HepG2 (cell line): ENCODE measurements at regions not wholly inside any gene's neighbourhood (a gene's known extent, or its start where the extent isn't known, plus 50 kb on each side); places are given as distances from the start of the nearest gene placed in this dataset.

Experiments used
- ATAC-seq: fragments of 200-7000 bp; cut with Tn5 transposase; 3 replicates; pipeline ENCODE4 v1.9.1; 2020; ENCODE audit warnings: mild to moderate bottlenecking, moderate library complexity
- BruUV-seq: library from RNA; stranded (reverse); fragments of 400-500 nt; replicated peaks from 2 replicates; lab custom pipeline; 2021; lab: Mats Ljungman, UMichigan
- CTCF ChIA-PET: fragments of 300-600 bp; formaldehyde crosslinking; extraction: SDS; loops from one replicate; lab custom pipeline; 2021; ENCODE audit warnings: low total read pairs, inconsistent platforms, low intra/inter-chr PET ratio; lab: Yijun Ruan, JAX
- POLR2A ChIA-PET: fragments of 350-600 bp; sonication (Branson Sonifier 250); formaldehyde crosslinking; loops from one replicate; lab custom pipeline; 2020; ENCODE audit warnings: antibody characterized with exemption, inconsistent platforms; lab: Yijun Ruan, JAX
- DNase-seq: peaks from one replicate; pipeline ENCODE4 v3.0.0-alpha.2; 2015; ENCODE audit warnings: low spot score
- FAIRE-seq: peaks from 3 replicates; lab custom pipeline; 2011; peaks lifted over from hg19 to GRCh38; lab: Jason Lieb, UNC
- H2AFZ ChIP-seq: one replicate; pipeline ENCODE4 v1.6.1; 2011; ENCODE audit warnings: low read length, inconsistent platforms
- H3K27ac ChIP-seq: fragments of 300-600 bp; 3 replicates; pipeline ENCODE4 v1.8.0; 2011; ENCODE audit warnings: mixed run types, mild to moderate bottlenecking, mixed read lengths, low read length, inconsistent platforms; ENCODE audit not compliant: insufficient read depth; ENCODE audit errors: extremely low read length
- H3K27me3 ChIP-seq, 2 experiments: fragments of 200-600 bp in 1 of 2; 2 replicates in 1 of 2; 3 replicates in 1 of 2; pipeline versions ENCODE4 v1.6.0 to v1.8.0; 2011; ENCODE audit warnings: low read length in 2 of 2, mild to moderate bottlenecking in 2 of 2, moderate library complexity in 2 of 2, inconsistent platforms in 1 of 2; ENCODE audit not compliant: insufficient read depth in 2 of 2, control insufficient read depth in 1 of 2
- H3K36me3 ChIP-seq, 2 experiments: fragments of 200-600 bp in 1 of 2; replicated peaks in 1 of 2; 2 replicates in 1 of 2; 3 replicates in 1 of 2; pipeline versions ENCODE4 v1.5.1 to v1.8.0; 2011; ENCODE audit warnings: low read length in 2 of 2, inconsistent platforms in 1 of 2; ENCODE audit not compliant: insufficient read depth in 2 of 2, control insufficient read depth in 1 of 2
- H3K4me1 ChIP-seq: 2 replicates; pipeline ENCODE4 v1.5.1; 2012; ENCODE audit warnings: low read length, inconsistent platforms; ENCODE audit not compliant: insufficient read depth
- H3K4me2 ChIP-seq: 2 replicates; pipeline ENCODE4 v1.6.0; 2011; ENCODE audit warnings: low read depth, low read length, inconsistent platforms
- H3K4me3 ChIP-seq, 3 experiments: fragments of 200-600 bp in 1 of 3; sonication (generic), shearing (Covaris generic) in 1 of 3; replicated peaks in 1 of 3; 2 replicates each; pipeline ENCODE4 v1.5.1; 2011 to 2016; ENCODE audit warnings: low read length in 3 of 3, inconsistent platforms in 2 of 3, low read depth in 2 of 3, mild to moderate bottlenecking in 2 of 3, control low read depth in 1 of 3, mixed read lengths in 1 of 3; ENCODE audit not compliant: insufficient read depth in 1 of 3
- H3K79me2 ChIP-seq: one replicate; pipeline ENCODE4 v1.6.1; 2011; ENCODE audit warnings: low read length, inconsistent platforms; ENCODE audit not compliant: insufficient read depth
- H3K9ac ChIP-seq: 2 replicates; pipeline ENCODE4 v1.6.0; 2011; ENCODE audit warnings: mild to moderate bottlenecking, low read depth, low read length, inconsistent platforms; ENCODE audit not compliant: insufficient read depth
- H3K9me3 ChIP-seq: 2 replicates; pipeline ENCODE4 v1.5.1; 2012; ENCODE audit warnings: mild to moderate bottlenecking, low read length
- H4K20me1 ChIP-seq: 2 replicates; pipeline ENCODE4 v1.6.0; 2011; ENCODE audit warnings: inconsistent platforms, mild to moderate bottlenecking, low read length, moderate library complexity; ENCODE audit not compliant: insufficient read depth
- CENPX ChIP-seq: sonication (generic); formaldehyde crosslinking; IDR thresholded peaks from 2 replicates; pipeline ENCODE4 v1.9.0; 2021; ENCODE audit warnings: mild to moderate bottlenecking, missing genetic modification reagents, moderate library complexity
- FOXK1 ChIP-seq: sonication (generic); formaldehyde crosslinking; IDR thresholded peaks from 2 replicates; pipeline ENCODE4 v1.4.0; 2020; ENCODE audit warnings: low read depth, missing genetic modification reagents, borderline replicate concordance
- HNF4G ChIP-seq, 2 experiments: sonication (generic) in 1 of 2; formaldehyde crosslinking in 1 of 2; IDR thresholded peaks; 2 replicates each; pipeline versions ENCODE4 v1.4.0 to v1.6.1; 2011 to 2020; ENCODE audit warnings: borderline replicate concordance in 2 of 2, low read depth in 2 of 2, mild to moderate bottlenecking in 2 of 2, low read length in 1 of 2, missing genetic modification reagents in 1 of 2, moderate library complexity in 1 of 2
- PHF21A ChIP-seq: sonication (generic); formaldehyde crosslinking; IDR thresholded peaks from 2 replicates; pipeline ENCODE4 v1.5.0; 2020; ENCODE audit warnings: mild to moderate bottlenecking, missing genetic modification reagents
- PRMT3 ChIP-seq: sonication (generic); formaldehyde crosslinking; IDR thresholded peaks from 2 replicates; pipeline ENCODE4 v1.8.1; 2022; ENCODE audit warnings: low read depth, mild to moderate bottlenecking, moderate library complexity, missing genetic modification reagents, borderline replicate concordance
- RFX5 ChIP-seq: IDR thresholded peaks from 2 replicates; pipeline ENCODE4 v1.6.1; 2011; ENCODE audit warnings: low read depth, low read length, improper control_type of control experiment
- SP2 ChIP-seq: sonication (generic); formaldehyde crosslinking; IDR thresholded peaks from 2 replicates; pipeline ENCODE4 v1.5.1; 2020; ENCODE audit warnings: mild to moderate bottlenecking, missing genetic modification reagents
- WIZ ChIP-seq: sonication (generic); formaldehyde crosslinking; IDR thresholded peaks from 2 replicates; pipeline ENCODE4 v1.5.1; 2020; ENCODE audit warnings: mild to moderate bottlenecking, missing genetic modification reagents
- ZMYM2 ChIP-seq: sonication (generic); formaldehyde crosslinking; IDR thresholded peaks from 2 replicates; pipeline ENCODE4 v1.8.0; 2022; ENCODE audit warnings: mild to moderate bottlenecking, missing genetic modification reagents
- ZSCAN9 ChIP-seq: IDR thresholded peaks from 2 replicates; pipeline ENCODE4 v1.6.1; 2016; ENCODE audit warnings: borderline replicate concordance
- WGBS: methylation state at CpG from one replicate; pipeline ENCODE4 v1.1.6; 2017; ENCODE audit warnings: low lambda C conversion rate; 5-methylcytosine and 5-hydroxymethylcytosine counted together
- in situ Hi-C: cut with HindIII; loops from 2 replicates; pipeline ENCODE4 v1.10.0; 2017; ENCODE audit warnings: low pct_unique_long_range_greater_than_20kb; ENCODE audit not compliant: extremely low pct_ligation_motif_present
- intact Hi-C: fragments of 100-400 bp; cut with micrococcal nuclease; formaldehyde crosslinking; loops from one replicate; pipeline ENCODE4 v1.10.0; 2022; ENCODE audit not compliant: unreplicated experiment
- TF ChIP-seq, protein P1 (sequence below): sonication (generic); formaldehyde crosslinking; IDR thresholded peaks from 2 replicates; pipeline ENCODE4 v1.4.0; 2020; ENCODE audit warnings: low read depth, mild to moderate bottlenecking, missing genetic modification reagents

DNA sequence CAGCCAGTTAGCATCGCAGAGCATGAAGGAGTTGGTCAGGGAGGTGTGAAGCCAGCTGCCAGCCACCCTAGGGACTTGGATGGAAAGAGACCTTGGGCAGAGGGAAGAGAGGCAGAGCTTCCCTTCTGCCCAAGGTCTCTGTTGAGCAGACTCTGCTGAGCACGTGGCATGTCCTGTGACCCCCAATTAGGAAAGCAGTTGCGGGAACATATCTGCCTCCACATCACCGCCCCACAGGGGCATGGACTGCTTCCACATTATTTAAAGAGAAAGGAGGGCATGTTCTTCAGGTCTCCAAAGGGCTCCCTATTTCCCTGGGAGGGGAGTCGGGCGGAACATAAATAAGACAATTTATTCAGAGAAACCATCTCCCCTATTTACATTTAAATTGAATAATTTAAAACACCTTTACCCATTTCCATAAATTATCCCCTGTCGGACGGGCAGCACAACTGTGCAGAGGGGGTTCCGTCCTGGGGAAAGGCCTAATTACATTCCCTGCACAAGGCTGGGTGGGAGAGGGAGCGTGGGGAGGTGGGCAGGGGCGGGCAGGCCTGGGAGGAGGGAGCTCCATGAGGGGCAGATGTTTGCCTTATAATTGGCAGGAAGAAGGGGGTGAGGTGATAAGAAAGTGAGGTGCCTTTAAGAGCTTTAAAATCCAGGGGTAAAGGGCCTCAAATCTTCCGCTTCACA is 88.8 kb upstream of the THY1 start:
- TF ChIP-seq ZMYM2 (CRISPR knock-in tag) (no peak), SP2 (no peak), CENPX (no peak), PRMT3 (CRISPR knock-in tag) (no peak), HNF4G (IDR thresholded peaks at IDR 0.05; ENCODE audit: borderline replicate concordance, low read depth, low read length) (no peak), HNF4G (CRISPR knock-in tag; IDR thresholded peaks at IDR 0.05; ENCODE audit: borderline replicate concordance, low read depth) (no peak), ZSCAN9 (CRISPR knock-in tag) (no peak), WIZ (CRISPR knock-in tag) (no peak), PHF21A (CRISPR knock-in tag) (no peak)
- BruUV-seq = no TSS peak
- ChIA-PET CTCF (no interaction called here), POLR2A (no interaction called here)
- ATAC-seq (no peak), FAIRE-seq (no peak), DNase-seq (no peak)
- Histone ChIP-seq H3K27ac (no peak overlapping the region), H4K20me1 (no peaks in the 10 kb centered on the region), H3K4me3 (no peak overlapping the region), H3K4me1 (no peaks in the 10 kb centered on the region), H2AFZ (no peak overlapping the region), H3K79me2 (no peaks in the 10 kb centered on the region), H3K36me3 (no peaks in the 10 kb centered on the region), H3K9me3 (no peaks in the 10 kb centered on the region), H3K27me3 (peaks cover 11 to 55% of the 10 kb centered on the region in 2 experiments; a peak in 4 of 5 replicates), H3K4me2 (no peak overlapping the region), H3K9ac (no peak overlapping the region)
- 33% methylated on average over 12 of the region's 12 CpGs for WGBS
- in situ Hi-C loops = no loop called here
- intact Hi-C loops = loop anchor here (1.0 kb wide), 1 partner anchor 39 kb away; no protein-coding TSS in a partner anchor

DNA sequence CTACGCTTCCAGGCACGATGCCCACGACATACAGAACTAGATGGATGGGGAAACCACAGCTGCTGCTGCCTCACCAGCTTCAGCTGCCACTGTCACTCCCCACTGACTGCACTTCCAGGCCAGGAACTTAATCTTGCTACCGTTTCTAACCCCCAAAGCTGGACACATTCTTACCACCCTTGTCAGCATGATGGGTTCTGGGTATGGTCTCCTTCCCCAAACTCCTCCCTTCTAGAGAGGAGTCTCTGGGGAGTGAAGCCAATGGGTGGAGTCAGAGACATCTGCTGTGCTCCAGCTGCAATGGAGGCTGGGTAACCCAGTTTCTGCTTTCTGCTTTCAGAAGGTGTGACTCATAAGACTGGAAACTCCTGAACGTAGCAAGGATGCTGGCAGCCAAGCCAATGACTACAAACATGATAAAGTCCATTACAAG is 87.0 kb upstream of the THY1 start:
- TF ChIP-seq FOXK1 = no peak
- TF ChIP-seq RFX5 = no peak
- TF ChIP-seq, protein P1, sequence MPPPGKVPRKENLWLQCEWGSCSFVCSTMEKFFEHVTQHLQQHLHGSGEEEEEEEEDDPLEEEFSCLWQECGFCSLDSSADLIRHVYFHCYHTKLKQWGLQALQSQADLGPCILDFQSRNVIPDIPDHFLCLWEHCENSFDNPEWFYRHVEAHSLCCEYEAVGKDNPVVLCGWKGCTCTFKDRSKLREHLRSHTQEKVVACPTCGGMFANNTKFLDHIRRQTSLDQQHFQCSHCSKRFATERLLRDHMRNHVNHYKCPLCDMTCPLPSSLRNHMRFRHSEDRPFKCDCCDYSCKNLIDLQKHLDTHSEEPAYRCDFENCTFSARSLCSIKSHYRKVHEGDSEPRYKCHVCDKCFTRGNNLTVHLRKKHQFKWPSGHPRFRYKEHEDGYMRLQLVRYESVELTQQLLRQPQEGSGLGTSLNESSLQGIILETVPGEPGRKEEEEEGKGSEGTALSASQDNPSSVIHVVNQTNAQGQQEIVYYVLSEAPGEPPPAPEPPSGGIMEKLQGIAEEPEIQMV = no peak
- intact Hi-C loops = no loop called here
- no peaks in the 10 kb centered on the region for H4K20me1 ChIP-seq
- no peaks in the 10 kb centered on the region for H3K9me3 ChIP-seq
- ChIA-PET POLR2A (no interaction called here), CTCF (no interaction called here)
- H3K27ac ChIP-seq = no peak overlapping the region
- no peak overlapping the region for H2AFZ ChIP-seq
- no TSS peak for BruUV-seq
- FAIRE-seq (no peak), DNase-seq (no peak), ATAC-seq (no peak)
- no peak overlapping the region for H3K4me2 ChIP-seq
- no peak overlapping the region for H3K4me3 ChIP-seq
- H3K27me3 ChIP-seq = peaks cover 9 to 42% of the 10 kb centered on the region in 2 experiments; a peak in 4 of 5 replicates
- WGBS = 7% methylated on average over 5 of the region's 5 CpGs
- no peaks in the 10 kb centered on the region for H3K36me3 ChIP-seq
- H3K4me1 ChIP-seq = no peaks in the 10 kb centered on the region
- H3K9ac ChIP-seq = no peak overlapping the region
- in situ Hi-C loops = no loop called here
- no peaks in the 10 kb centered on the region for H3K79me2 ChIP-seq
